ENCODE measurements at regions not wholly inside any gene's neighbourhood (a gene's known extent, or its start where the extent isn't known, plus 50 kb on each side); places are given as distances from the start of the nearest gene placed in this dataset.
"Not testable (repeated sequence)": the region's sequence is repeated elsewhere in the genome, so short reads cannot be mapped to it uniquely, and the experiment has no call there.

GRCh38 chrX:16319929-16320328, 152.6 kb downstream of the MAGEB17 start:
- DNase-seq (ENCODE audit: low read depth in 1 of 2, low spot score in 1 of 2): no peak

GRCh38 chrX:16320765-16321355, 153.6 kb downstream of the MAGEB17 start:
- no peak for DNase-seq (ENCODE audit: low read depth in 1 of 2, low spot score in 1 of 2)

- DNase-seq (ENCODE audit: low read depth in 1 of 2, low spot score in 1 of 2): no peak
These were observed 166.2 kb downstream of the MAGEB17 start for GRCh38 chrX:16333453-16333852.

- DNase-seq (ENCODE audit: low read depth in 1 of 2, low spot score in 1 of 2): no peak
These were observed 167.9 kb downstream of the MAGEB17 start for GRCh38 chrX:16335181-16335580.

- no peak for DNase-seq (ENCODE audit: low read depth in 1 of 2, low spot score in 1 of 2)
These were observed 180.8 kb downstream of the MAGEB17 start for GRCh38 chrX:16347968-16348670.

GRCh38 chrX:16357902-16358301, 190.6 kb downstream of the MAGEB17 start:
- no peak for DNase-seq (ENCODE audit: low read depth in 1 of 2, low spot score in 1 of 2)

- not testable (repeated sequence) for DNase-seq (ENCODE audit: low read depth in 1 of 2, low spot score in 1 of 2)
These were observed 192.8 kb downstream of the MAGEB17 start for GRCh38 chrX:16360056-16360455.

GRCh38 chrX:16368696-16369095, 201.4 kb downstream of the MAGEB17 start:
- DNase-seq (ENCODE audit: low read depth in 1 of 2, low spot score in 1 of 2): no peak

- no peak for DNase-seq (ENCODE audit: low read depth in 1 of 2, low spot score in 1 of 2)
These were observed 208.8 kb downstream of the MAGEB17 start for GRCh38 chrX:16376056-16376455.

- DNase-seq (ENCODE audit: low read depth in 1 of 2, low spot score in 1 of 2): no peak
These were observed 218.8 kb downstream of the MAGEB17 start for GRCh38 chrX:16386126-16386525.

GRCh38 chrX:16392597-16392996, 225.3 kb downstream of the MAGEB17 start:
- DNase-seq (ENCODE audit: low read depth in 1 of 2, low spot score in 1 of 2): no peak

- no peak for DNase-seq (ENCODE audit: low read depth in 1 of 2, low spot score in 1 of 2)
These were observed 227.0 kb downstream of the MAGEB17 start for GRCh38 chrX:16394290-16394689.

GRCh38 chrX:16403808-16404207, 236.5 kb downstream of the MAGEB17 start:
- DNase-seq (ENCODE audit: low read depth in 1 of 2, low spot score in 1 of 2): no peak

- DNase-seq (ENCODE audit: low read depth in 1 of 2, low spot score in 1 of 2): no peak
These were observed 233.4 kb upstream of the S100G start for GRCh38 chrX:16416588-16416987.

GRCh38 chrX:16418650-16419049, 231.3 kb upstream of the S100G start:
- DNase-seq (ENCODE audit: low read depth in 1 of 2, low spot score in 1 of 2): no peak

- DNase-seq (ENCODE audit: low read depth in 1 of 2, low spot score in 1 of 2): no peak
These were observed 222.3 kb upstream of the S100G start for GRCh38 chrX:16427668-16428067.

- DNase-seq (ENCODE audit: low read depth in 1 of 2, low spot score in 1 of 2): no peak
These were observed 220.6 kb upstream of the S100G start for GRCh38 chrX:16429406-16429805.

- DNase-seq (ENCODE audit: low read depth in 1 of 2, low spot score in 1 of 2): no peak
These were observed 218.7 kb upstream of the S100G start for GRCh38 chrX:16431266-16431665.

GRCh38 chrX:16433021-16433420, 216.9 kb upstream of the S100G start:
- no peak for DNase-seq (ENCODE audit: low read depth in 1 of 2, low spot score in 1 of 2)

GRCh38 chrX:16435399-16435986, 214.5 kb upstream of the S100G start:
- no peak for DNase-seq (ENCODE audit: low read depth in 1 of 2, low spot score in 1 of 2)

- peak; percentile 19 to 51 for DNase-seq (ENCODE audit: low read depth in 1 of 2, low spot score in 1 of 2)
These were observed 213.4 kb upstream of the S100G start for GRCh38 chrX:16436348-16437188.

- DNase-seq (ENCODE audit: low read depth in 1 of 2, low spot score in 1 of 2): no peak
These were observed 209.5 kb upstream of the S100G start for GRCh38 chrX:16440446-16440845.
